Endothelial cell (in vitro differentiated cells): ENCODE measurements at regions not wholly inside any gene's neighbourhood (a gene's known extent, or its start where the extent isn't known, plus 50 kb on each side); places are given as distances from the start of the nearest gene placed in this dataset.

Experiments
- DNase-seq: peaks from one replicate; pipeline ENCODE4 v3.0.0; 2021; ENCODE audit warnings: low spot score
- H3K27ac Mint-ChIP-seq: one replicate; pipeline ENCODE4 v1.8.0; 2021; ENCODE audit warnings: mixed read lengths, inconsistent platforms; ENCODE audit not compliant: unreplicated experiment
- H3K27me3 Mint-ChIP-seq: one replicate; pipeline ENCODE4 v1.8.0; 2021; ENCODE audit warnings: mild to moderate bottlenecking, moderate library complexity, mixed read lengths, inconsistent platforms; ENCODE audit not compliant: unreplicated experiment
- H3K36me3 Mint-ChIP-seq: one replicate; pipeline ENCODE4 v1.8.0; 2021; ENCODE audit warnings: mild to moderate bottlenecking, low read depth, mixed read lengths, inconsistent platforms; ENCODE audit not compliant: unreplicated experiment
- H3K4me1 Mint-ChIP-seq: one replicate; pipeline ENCODE4 v1.8.0; 2021; ENCODE audit warnings: mild to moderate bottlenecking, mixed read lengths, inconsistent platforms; ENCODE audit not compliant: unreplicated experiment
- H3K4me3 Mint-ChIP-seq: one replicate; pipeline ENCODE4 v1.8.0; 2021; ENCODE audit warnings: mild to moderate bottlenecking, mixed read lengths, inconsistent platforms; ENCODE audit not compliant: unreplicated experiment
- H3K9me3 Mint-ChIP-seq: one replicate; pipeline ENCODE4 v1.8.0; 2021; ENCODE audit warnings: mixed read lengths, inconsistent platforms; ENCODE audit not compliant: unreplicated experiment
- TF ChIP-seq, protein P1 (sequence below): fragments of 200-600 bp; sonication (generic); IDR thresholded peaks from one replicate; pipeline ENCODE4 v1.5.0; 2021; ENCODE audit warnings: antibody characterized with exemption; ENCODE audit not compliant: unreplicated experiment

DNA sequence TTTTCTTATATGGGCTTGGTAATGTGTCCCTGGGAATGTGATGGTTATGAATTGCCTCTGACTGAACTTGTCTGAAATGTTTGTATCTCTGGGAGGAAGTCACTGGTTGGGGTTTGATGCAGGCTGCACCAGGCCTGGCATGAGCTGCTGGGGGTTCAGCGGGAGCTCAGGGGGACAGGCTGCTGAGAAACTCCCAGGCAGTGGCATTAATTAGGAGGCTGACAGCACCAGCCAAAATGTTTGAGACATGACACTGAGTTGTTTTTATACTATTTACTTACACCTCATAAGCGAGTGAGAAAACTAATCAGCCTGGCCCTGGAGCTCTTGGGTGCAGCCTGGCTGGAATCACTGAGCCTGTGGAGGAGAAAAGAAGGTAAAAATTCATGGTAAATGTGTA lies 124.1 kb upstream of the SORCS3 start:
- no peak overlapping the region for H3K27ac Mint-ChIP-seq
- no peaks in the 10 kb centered on the region for H3K27me3 Mint-ChIP-seq
- H3K4me1 Mint-ChIP-seq = no peaks in the 10 kb centered on the region
- no peak overlapping the region for H3K4me3 Mint-ChIP-seq
- H3K36me3 Mint-ChIP-seq = no peaks in the 10 kb centered on the region
- no peaks in the 10 kb centered on the region for H3K9me3 Mint-ChIP-seq
- TF ChIP-seq, protein P1, sequence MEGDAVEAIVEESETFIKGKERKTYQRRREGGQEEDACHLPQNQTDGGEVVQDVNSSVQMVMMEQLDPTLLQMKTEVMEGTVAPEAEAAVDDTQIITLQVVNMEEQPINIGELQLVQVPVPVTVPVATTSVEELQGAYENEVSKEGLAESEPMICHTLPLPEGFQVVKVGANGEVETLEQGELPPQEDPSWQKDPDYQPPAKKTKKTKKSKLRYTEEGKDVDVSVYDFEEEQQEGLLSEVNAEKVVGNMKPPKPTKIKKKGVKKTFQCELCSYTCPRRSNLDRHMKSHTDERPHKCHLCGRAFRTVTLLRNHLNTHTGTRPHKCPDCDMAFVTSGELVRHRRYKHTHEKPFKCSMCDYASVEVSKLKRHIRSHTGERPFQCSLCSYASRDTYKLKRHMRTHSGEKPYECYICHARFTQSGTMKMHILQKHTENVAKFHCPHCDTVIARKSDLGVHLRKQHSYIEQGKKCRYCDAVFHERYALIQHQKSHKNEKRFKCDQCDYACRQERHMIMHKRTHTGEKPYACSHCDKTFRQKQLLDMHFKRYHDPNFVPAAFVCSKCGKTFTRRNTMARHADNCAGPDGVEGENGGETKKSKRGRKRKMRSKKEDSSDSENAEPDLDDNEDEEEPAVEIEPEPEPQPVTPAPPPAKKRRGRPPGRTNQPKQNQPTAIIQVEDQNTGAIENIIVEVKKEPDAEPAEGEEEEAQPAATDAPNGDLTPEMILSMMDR = no peak
- DNase-seq = no peak

DNA sequence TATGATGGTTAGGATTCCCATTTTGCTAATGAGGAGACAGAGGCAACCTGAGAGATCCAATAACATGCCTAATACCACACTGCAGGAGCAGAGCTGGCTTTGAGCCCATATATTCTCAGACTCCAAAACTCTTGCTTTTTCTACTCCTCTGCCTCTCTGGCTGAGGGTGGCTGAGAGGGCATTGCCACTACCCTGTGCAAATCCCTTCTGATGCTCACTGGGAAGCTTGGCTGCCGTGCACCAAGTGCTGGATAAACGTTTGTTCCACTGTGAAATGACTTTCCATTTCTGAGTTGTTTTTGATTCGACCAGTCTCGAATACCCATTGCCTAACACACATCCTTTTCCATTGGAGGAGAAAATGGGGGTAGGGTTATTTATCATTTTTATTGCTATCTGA lies 123.1 kb upstream of the SORCS3 start:
- Mint-ChIP-seq H3K27me3 (peaks cover 1% of the 10 kb centered on the region), H3K9me3 (no peaks in the 10 kb centered on the region), H3K4me1 (no peaks in the 10 kb centered on the region), H3K27ac (no peak overlapping the region), H3K36me3 (no peaks in the 10 kb centered on the region), H3K4me3 (no peak overlapping the region)
- TF ChIP-seq, protein P1 = no peak
- no peak for DNase-seq

DNA sequence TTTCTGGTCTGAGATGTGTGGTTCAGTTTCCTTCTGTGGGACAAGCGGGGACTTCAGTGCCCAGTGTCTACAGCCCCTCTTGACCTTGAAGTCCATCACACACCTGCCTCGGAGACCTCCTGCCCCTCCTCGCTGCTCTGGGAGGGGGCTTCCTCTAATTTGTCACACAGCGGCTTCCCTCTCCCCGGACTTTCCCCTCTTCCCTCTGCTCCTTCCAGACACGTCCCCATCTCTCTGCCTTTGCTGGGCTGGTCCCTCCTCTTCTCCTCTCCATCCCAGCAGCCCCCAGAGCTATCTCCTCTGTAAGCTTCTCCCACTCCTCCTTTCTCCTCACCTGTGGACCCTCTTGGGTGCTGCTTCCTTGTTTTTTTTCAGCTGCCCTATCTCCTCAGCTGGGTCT lies 122.2 kb upstream of the SORCS3 start:
- no peaks in the 10 kb centered on the region for H3K36me3 Mint-ChIP-seq
- H3K9me3 Mint-ChIP-seq = no peaks in the 10 kb centered on the region
- peaks cover 1% of the 10 kb centered on the region for H3K27me3 Mint-ChIP-seq
- H3K4me3 Mint-ChIP-seq = no peak overlapping the region
- H3K4me1 Mint-ChIP-seq = no peaks in the 10 kb centered on the region
- TF ChIP-seq, protein P1 = no peak
- H3K27ac Mint-ChIP-seq = no peak overlapping the region
- DNase-seq = no peak

DNA sequence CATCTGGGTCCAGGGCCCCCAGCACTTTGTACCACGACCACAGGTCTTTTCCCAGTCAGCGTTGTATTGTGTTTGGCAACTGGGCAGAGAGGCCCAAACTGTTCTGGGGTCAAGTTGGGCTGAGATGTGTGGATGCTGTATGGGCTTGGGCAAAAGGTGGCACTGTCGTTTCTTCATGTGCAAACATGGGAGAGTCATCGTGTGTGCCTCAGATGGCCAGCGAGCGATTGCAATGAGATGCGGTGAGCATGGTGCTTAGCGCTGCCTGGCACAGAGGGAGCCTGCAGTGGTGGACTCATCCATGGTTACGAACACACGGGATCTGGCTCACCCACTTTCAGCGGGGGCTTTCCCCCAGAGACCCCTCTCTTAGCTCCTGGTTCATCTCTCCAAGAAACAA lies 120.4 kb upstream of the SORCS3 start:
- H3K27ac Mint-ChIP-seq = no peak overlapping the region
- peaks cover 1% of the 10 kb centered on the region for H3K27me3 Mint-ChIP-seq
- H3K36me3 Mint-ChIP-seq = no peaks in the 10 kb centered on the region
- no peak overlapping the region for H3K4me3 Mint-ChIP-seq
- DNase-seq = no peak
- no peaks in the 10 kb centered on the region for H3K4me1 Mint-ChIP-seq
- TF ChIP-seq, protein P1 = no peak
- no peaks in the 10 kb centered on the region for H3K9me3 Mint-ChIP-seq

DNA sequence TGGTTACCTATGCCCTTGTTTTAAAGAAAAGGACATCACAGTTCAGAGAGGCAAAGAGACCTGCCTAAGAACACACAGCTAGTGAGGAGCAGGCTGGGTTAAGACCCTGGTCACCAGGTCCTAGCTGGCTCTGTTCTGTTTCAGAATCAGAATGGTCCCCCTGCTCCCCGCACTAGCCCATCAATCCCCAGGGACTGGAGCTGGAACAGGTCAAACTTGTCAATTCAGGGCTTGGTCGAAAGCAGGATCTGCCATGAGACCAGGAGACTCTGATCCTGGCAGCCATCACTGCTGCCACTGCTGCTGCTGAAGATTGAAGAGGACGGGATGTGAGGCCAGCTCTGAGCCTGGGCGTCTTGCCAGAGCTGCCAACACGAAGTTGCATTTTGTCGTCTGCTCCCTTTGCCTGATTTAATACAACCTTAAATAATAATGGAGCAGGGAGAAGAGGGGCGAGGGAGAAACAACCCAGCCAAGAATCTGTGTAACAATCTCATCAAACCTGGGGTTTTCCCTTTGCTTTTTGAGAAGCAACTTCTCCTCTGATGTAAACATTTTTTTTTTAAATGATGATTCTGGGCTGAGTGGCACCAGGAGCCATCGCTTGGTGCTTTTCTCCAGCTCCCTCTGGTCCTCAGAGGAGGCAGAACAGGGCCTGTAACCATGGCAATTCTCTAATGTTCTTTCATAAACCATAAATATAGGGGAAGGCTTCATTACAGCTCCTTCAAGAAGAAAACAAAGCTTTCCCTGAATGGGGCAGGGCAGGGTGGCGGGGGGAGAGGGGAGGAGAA lies 119.0 kb upstream of the SORCS3 start:
- H3K4me3 Mint-ChIP-seq = no peak overlapping the region

More for the DNA sequence above, 119.0 kb upstream of the SORCS3 start:
- Mint-ChIP-seq H3K4me1 (no peaks in the 10 kb centered on the region), H3K27ac (no peak overlapping the region), H3K36me3 (no peaks in the 10 kb centered on the region), H3K27me3 (peaks cover 1% of the 10 kb centered on the region), H3K9me3 (no peaks in the 10 kb centered on the region)
- DNase-seq = no peak
- TF ChIP-seq, protein P1 = no peak
